ENCODE measurements at regions not wholly inside any gene's neighbourhood (a gene's known extent, or its start where the extent isn't known, plus 50 kb on each side); places are given as distances from the start of the nearest gene placed in this dataset.
"Not testable (repeated sequence)": the region's sequence is repeated elsewhere in the genome, so short reads cannot be mapped to it uniquely, and the experiment has no call there.

- no peak for DNase-seq (ENCODE audit: insufficient read length, low spot score)
- FAIRE-seq = no peak
- TF ChIP-seq POLR2A (IDR thresholded peaks at IDR 0.05; ENCODE audit: low read depth, low read length) = no peak
These were observed 95.1 kb upstream of the IQCM start for GRCh38 chr4:149910604-149911350.

DNA sequence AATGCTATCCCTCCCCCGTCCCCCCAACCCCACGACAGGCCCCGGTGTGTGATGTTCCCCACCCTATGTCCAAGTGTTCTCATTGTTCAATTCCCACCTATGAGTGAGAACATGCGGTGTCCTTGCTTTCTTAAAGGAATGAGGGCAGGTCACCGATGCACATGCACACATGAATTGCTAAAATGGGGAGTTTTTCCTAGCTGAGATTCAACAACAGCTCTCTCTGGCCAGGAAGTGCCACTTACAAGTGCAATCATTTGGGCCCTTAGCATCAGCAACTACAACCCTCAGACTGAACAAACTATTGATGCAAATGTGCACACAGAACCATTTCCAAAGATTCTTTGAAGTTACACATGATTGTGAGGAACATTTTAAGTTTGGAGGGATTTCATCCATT lies 95.7 kb upstream of the IQCM start:
- TF ChIP-seq POLR2A (IDR thresholded peaks at IDR 0.05; ENCODE audit: low read depth, low read length) = no peak
- no peak for DNase-seq (ENCODE audit: insufficient read length, low spot score)
- FAIRE-seq = no peak

DNA sequence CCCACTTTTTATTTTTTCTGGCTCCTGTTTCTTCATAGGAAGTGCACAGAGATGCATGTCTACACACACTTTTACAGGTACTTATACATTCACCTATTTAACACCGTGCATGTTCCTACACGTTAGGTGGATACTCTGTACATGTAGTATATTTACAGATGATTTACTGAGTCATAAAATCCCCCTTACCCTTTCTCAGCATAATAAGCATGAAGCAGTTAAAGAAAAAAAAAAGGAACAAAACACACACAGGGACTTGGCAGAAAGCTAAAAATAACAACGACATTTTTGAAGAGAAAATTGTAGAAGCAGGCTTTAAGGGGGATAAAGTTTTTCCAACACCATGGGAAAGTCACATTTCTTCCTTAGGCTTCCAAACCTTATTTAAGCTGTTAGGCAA lies 96.4 kb upstream of the IQCM start:
- no peak for FAIRE-seq
- TF ChIP-seq POLR2A (IDR thresholded peaks at IDR 0.05; ENCODE audit: low read depth, low read length) = no peak
- DNase-seq (ENCODE audit: insufficient read length, low spot score) = no peak

DNA sequence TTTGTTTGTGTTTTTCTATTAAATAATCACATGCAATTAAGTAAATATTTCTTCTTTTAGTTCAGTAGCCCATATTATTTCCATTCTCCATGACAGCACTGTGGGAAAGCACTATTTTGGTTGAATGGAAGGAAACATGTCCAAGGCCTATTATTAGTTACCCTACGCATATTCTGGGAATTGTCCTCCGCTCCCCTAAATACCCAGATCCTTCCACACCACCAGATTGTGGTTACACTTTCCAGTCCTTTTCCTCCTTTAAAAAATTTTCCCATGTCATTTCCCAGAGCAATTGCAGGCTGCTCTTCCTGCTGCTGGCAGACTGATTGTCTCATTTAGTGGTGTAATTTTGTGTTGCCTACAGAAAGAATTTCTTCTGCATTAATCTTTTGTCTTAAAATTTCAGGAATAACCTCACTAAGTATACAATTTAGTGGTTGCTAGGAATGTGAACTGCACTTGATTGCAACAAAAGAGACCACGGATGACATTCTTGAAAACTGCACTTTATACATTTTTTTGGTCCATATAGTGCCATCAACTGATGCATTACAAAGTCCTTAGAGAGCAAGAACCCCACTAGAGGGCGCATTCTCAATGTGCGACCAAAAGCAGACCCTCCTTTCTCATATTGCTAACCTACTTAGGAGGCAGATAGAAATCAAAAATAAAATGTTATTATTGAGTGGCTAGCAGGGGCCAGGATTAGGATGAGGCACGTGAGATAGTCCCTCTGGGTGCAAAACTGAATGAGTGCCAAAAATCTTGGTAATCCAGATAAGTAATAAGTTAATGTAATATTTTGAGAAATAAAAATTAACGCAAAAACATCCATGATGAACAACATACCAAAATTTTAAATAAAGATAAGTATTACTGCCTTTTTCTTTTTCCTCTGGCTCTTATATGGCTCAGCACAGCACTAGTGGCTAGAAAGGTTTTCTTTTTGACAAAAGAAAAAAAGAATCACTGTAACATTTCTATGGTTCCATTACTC lies 98.8 kb upstream of the IQCM start:
- TF ChIP-seq POLR2A (IDR thresholded peaks at IDR 0.05; ENCODE audit: low read depth, low read length) = no peak
- DNase-seq (ENCODE audit: insufficient read length, low spot score) (peak; percentile 3), FAIRE-seq (no peak)

DNA sequence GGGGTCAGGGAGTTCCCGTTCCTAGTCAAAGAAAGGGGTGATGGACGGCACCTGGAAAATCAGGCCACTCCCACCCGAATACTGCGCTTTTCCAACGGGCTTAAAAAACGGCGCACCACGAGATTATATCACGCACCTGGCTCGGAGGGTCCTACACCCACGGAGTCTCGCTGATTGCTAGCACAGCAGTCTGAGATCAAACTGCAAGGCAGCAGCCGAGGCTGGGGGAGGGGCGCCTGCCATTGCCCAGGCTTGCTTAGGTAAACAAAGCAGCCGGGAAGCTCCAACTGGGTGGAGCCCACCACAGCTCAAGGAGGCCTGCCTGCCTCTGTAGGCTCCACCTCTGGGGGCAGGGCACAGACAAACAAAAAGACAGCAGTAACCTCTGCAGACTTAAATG lies 100.1 kb upstream of the IQCM start:
- not testable (repeated sequence) for DNase-seq (ENCODE audit: insufficient read length, low spot score); FAIRE-seq

DNA sequence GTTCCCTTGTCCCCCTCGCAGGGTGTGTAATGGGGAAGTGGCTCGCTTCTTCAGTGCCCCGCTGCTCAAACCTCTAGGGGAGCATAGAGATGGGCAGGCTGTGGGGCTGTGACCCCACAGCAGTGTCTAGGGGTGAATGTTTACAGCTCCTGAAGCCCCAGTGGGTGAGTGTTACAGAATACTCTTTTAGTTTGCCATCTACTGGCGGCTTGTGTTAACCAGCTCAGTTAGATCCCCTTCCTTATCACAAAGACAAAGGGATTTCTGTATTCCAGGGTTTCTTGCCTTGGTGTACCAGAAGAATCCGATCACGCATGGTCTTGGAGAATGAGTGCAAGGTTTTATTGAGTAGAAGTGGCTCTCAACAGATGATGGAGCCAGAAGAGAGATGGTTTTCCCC lies 108.1 kb upstream of the IQCM start:
- DNase-seq (ENCODE audit: insufficient read length, low spot score) (no peak), FAIRE-seq (no peak)
- TF ChIP-seq POLR2A (IDR thresholded peaks at IDR 0.05; ENCODE audit: low read depth, low read length) = no peak

DNA sequence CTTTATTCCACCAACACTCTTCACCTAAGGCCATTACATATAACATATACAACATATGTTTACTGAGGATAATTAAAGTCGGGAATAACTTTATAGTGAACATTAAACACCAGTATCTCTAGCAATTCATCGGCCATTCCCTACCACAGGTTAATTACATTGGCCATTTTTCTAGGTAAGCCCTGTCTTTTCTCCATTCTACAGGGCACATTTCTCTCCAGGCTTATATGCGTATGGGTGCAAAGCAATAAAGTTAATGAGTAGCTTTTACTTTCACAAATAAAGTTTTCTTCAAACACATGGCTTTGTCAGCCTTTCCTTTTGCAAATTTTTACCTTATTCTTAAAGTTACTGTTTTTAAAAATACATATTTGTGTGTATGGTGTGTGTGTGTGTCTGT lies 111.9 kb upstream of the IQCM start:
- DNase-seq (ENCODE audit: insufficient read length, low spot score) = no peak
- TF ChIP-seq POLR2A (IDR thresholded peaks at IDR 0.05; ENCODE audit: low read depth, low read length) = no peak
- FAIRE-seq = no peak

GRCh38 chr4:149928507-149928906 lies 112.9 kb upstream of the IQCM start:
- FAIRE-seq (no peak), DNase-seq (ENCODE audit: insufficient read length, low spot score) (no peak)
- no peak for TF ChIP-seq POLR2A (IDR thresholded peaks at IDR 0.05; ENCODE audit: low read depth, low read length)

GRCh38 chr4:149931431-149931830 lies 115.8 kb upstream of the IQCM start:
- FAIRE-seq (no peak), DNase-seq (ENCODE audit: insufficient read length, low spot score) (no peak)

DNA sequence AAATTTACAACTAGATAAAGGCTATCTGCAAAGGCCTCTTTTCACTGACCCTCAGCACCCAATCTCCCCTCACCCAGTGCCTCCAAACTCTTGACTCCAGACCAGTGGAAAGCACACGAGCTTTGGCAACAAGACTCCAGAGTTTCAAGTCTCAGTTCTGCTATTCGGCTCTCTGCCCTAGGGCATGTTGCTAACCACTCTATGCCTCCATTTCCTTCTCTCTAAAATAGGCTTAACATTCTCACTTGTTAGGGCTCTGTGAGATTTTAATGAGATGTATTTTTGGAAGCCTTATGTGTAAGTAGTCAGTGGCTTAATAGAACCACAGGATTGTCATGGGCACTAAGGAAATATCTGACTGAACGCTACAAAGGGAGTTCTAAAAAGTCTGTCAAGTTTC lies 116.5 kb upstream of the IQCM start:
- no peak for TF ChIP-seq POLR2A (IDR thresholded peaks at IDR 0.05; ENCODE audit: low read depth, low read length)
- FAIRE-seq = no peak
- no peak for DNase-seq (ENCODE audit: insufficient read length, low spot score)

More at GRCh38 chr4:149931431-149931830, 115.8 kb upstream of the IQCM start:
- no peak for TF ChIP-seq POLR2A (IDR thresholded peaks at IDR 0.05; ENCODE audit: low read depth, low read length)

GRCh38 chr4:149933120-149933519 lies 117.5 kb upstream of the IQCM start:
- FAIRE-seq (no peak), DNase-seq (ENCODE audit: insufficient read length, low spot score) (no peak)
- no peak for TF ChIP-seq POLR2A (IDR thresholded peaks at IDR 0.05; ENCODE audit: low read depth, low read length)

- no peak for TF ChIP-seq POLR2A (IDR thresholded peaks at IDR 0.05; ENCODE audit: low read depth, low read length)
- FAIRE-seq (no peak), DNase-seq (ENCODE audit: insufficient read length, low spot score) (no peak)
These were observed 118.2 kb upstream of the IQCM start for GRCh38 chr4:149933883-149934282.

DNA sequence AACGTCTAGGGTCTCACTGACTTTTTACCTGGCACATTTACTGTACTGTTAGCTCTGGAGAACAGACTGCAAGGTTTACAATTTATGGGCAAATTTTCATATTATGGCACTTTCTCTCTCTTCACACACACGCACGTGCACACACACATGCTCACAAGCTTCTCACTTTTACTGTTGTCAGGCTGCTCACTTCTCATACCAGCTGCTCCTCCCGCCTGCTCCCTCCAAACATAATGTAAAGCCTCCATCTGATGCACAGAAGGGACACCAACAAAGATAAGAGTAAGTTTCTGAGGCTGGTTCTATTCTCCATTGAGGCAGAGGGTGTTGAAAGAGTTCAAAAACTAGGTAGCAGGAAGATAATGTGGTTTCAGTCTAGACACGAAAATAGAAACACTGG lies 128.9 kb upstream of the DCLK2 start:
- DNase-seq (ENCODE audit: insufficient read length, low spot score) (no peak), FAIRE-seq (no peak)
- TF ChIP-seq POLR2A (IDR thresholded peaks at IDR 0.05; ENCODE audit: low read depth, low read length) = no peak

- DNase-seq (ENCODE audit: insufficient read length, low spot score) (no peak), FAIRE-seq (no peak)
These were observed 126.9 kb upstream of the DCLK2 start for GRCh38 chr4:149951152-149951900.

More at GRCh38 chr4:149951152-149951900, 126.9 kb upstream of the DCLK2 start:
- no peak for TF ChIP-seq POLR2A (IDR thresholded peaks at IDR 0.05; ENCODE audit: low read depth, low read length)

Measured in H54 (cell line).